K562 (cell line): ENCODE measurements at regions not wholly inside any gene's neighbourhood (a gene's known extent, or its start where the extent isn't known, plus 50 kb on each side); places are given as distances from the start of the nearest gene placed in this dataset.
"Not testable (repeated sequence)": the region's sequence is repeated elsewhere in the genome, so short reads cannot be mapped to it uniquely, and the experiment has no call there.

Source experiments
- ATAC-seq: fragments of 200-7000 bp; cut with Tn5 transposase; 3 replicates; pipeline ENCODE4 v1.9.1; 2020; ENCODE audit warnings: moderate library complexity
- BruUV-seq: library from RNA; stranded (reverse); fragments of 400-500 nt; replicated peaks from 2 replicates; lab custom pipeline; 2021; lab: Mats Ljungman, UMichigan
- CTCF ChIA-PET: fragments of 300-600 bp; formaldehyde crosslinking; extraction: SDS; loops from one replicate; lab custom pipeline; 2021; ENCODE audit warnings: low intra/inter-chr PET ratio; lab: Yijun Ruan, JAX
- POLR2A ChIA-PET: fragments of 300-600, 350-650 bp; sonication (Branson Sonifier 250); formaldehyde crosslinking; extraction: SDS; loops from one replicate; lab custom pipeline; 2021; ENCODE audit warnings: antibody characterized with exemption, inconsistent platforms; lab: Yijun Ruan, JAX
- DNase-seq, 4 experiments: peaks; one replicate each; pipeline versions ENCODE4 v3.0.0 to v3.0.0-alpha.2; 2011 to 2018; ENCODE audit warnings: low spot score in 3 of 4, mixed read lengths in 3 of 4; ENCODE audit errors: extremely low read depth in 1 of 4
- FAIRE-seq: peaks from 2 replicates; lab custom pipeline; 2011; peaks lifted over from hg19 to GRCh38; lab: Jason Lieb, UNC
- H2AFZ ChIP-seq: 2 replicates; pipeline ENCODE4 v1.6.0; 2011; ENCODE audit warnings: low read depth, low read length, control low read depth, inconsistent platforms
- H3K27ac ChIP-seq: fragments of 200-600 bp; 3 replicates; pipeline ENCODE4 v1.8.0; 2011; ENCODE audit warnings: low read depth, mild to moderate bottlenecking, control low read depth, inconsistent platforms, low read length, moderate library complexity, mixed read lengths; ENCODE audit errors: extremely low read depth
- H3K27me3 ChIP-seq, 2 experiments: fragments of 300-600 bp in 1 of 2; 2 replicates in 1 of 2; 3 replicates in 1 of 2; pipeline versions ENCODE4 v1.6.0 to v1.8.0; 2011; ENCODE audit warnings: inconsistent platforms in 2 of 2, low read length in 2 of 2, mild to moderate bottlenecking in 1 of 2, mixed read lengths in 1 of 2, moderate library complexity in 1 of 2; ENCODE audit not compliant: control insufficient read depth in 2 of 2, insufficient read depth in 2 of 2
- H3K36me3 ChIP-seq: fragments of 300-600 bp; 3 replicates; pipeline ENCODE4 v1.8.0; 2011; ENCODE audit warnings: mild to moderate bottlenecking, low read length, inconsistent platforms; ENCODE audit not compliant: control insufficient read depth, insufficient read depth
- H3K4me1 ChIP-seq, 2 experiments: fragments of 200-600 bp in 1 of 2; replicated peaks in 1 of 2; 2 replicates in 1 of 2; 3 replicates in 1 of 2; pipeline versions ENCODE4 v1.5.1 to v1.8.0; 2011; ENCODE audit warnings: inconsistent platforms in 2 of 2, low read length in 2 of 2, mild to moderate bottlenecking in 1 of 2, mixed read lengths in 1 of 2, moderate library complexity in 1 of 2; ENCODE audit not compliant: control insufficient read depth in 2 of 2, insufficient read depth in 2 of 2
- H3K4me2 ChIP-seq: 2 replicates; pipeline ENCODE4 v1.6.1; 2011; ENCODE audit warnings: low read length, control low read depth, inconsistent platforms, mixed read lengths; ENCODE audit not compliant: insufficient read depth
- H3K4me3 ChIP-seq: fragments of 200-600 bp; sonication (generic), shearing (Covaris generic); 2 replicates; pipeline ENCODE4 v1.5.1; 2016; ENCODE audit warnings: control low read depth, inconsistent platforms
- H3K79me2 ChIP-seq: fragments of 200-600 bp; 3 replicates; pipeline ENCODE4 v1.8.0; 2011; ENCODE audit warnings: low read length, inconsistent platforms; ENCODE audit not compliant: control insufficient read depth, insufficient read depth
- H3K9ac ChIP-seq, 2 experiments: 2 replicates each; pipeline versions ENCODE4 v1.6.0 to v1.6.1; 2011; ENCODE audit warnings: low read depth in 2 of 2, low read length in 2 of 2, control low read depth in 1 of 2, inconsistent platforms in 1 of 2, mild to moderate bottlenecking in 1 of 2, mixed read lengths in 1 of 2; ENCODE audit not compliant: insufficient read depth in 1 of 2
- H3K9me1 ChIP-seq: one replicate; pipeline ENCODE4 v1.6.0; 2011; ENCODE audit warnings: inconsistent platforms, mild to moderate bottlenecking, low read length, moderate library complexity; ENCODE audit not compliant: control insufficient read depth, insufficient read depth
- H3K9me3 ChIP-seq: replicated peaks from 2 replicates; pipeline ENCODE4 v1.5.1; 2011; ENCODE audit warnings: low read depth, low read length, inconsistent platforms; ENCODE audit not compliant: control insufficient read depth, insufficient read depth
- H4K20me1 ChIP-seq: replicated peaks from 2 replicates; pipeline ENCODE4 v1.6.1; 2011; ENCODE audit warnings: low read length, inconsistent platforms, mixed read lengths; ENCODE audit not compliant: control insufficient read depth, insufficient read depth
- CXXC5 ChIP-seq: fragments of 250-450 bp; sonication (Bioruptor Pico); IDR thresholded peaks from 2 replicates; pipeline ENCODE4 v1.8.0; 2022; ENCODE audit warnings: inconsistent platforms, mild to moderate bottlenecking, moderate library complexity
- FOXA3 ChIP-seq, 2 experiments: fragments of 450-650 bp in 1 of 2; sonication (generic) in 1 of 2; formaldehyde crosslinking; IDR thresholded peaks in 1 of 2; conservative IDR thresholded peaks in 1 of 2; 2 replicates each; pipeline versions ENCODE4 v1.4.0 to v1.8.0; 2020 to 2022; ENCODE audit warnings: mild to moderate bottlenecking in 2 of 2, missing genetic modification reagents in 1 of 2
- GABPB1 ChIP-seq: sonication (generic); formaldehyde crosslinking; IDR thresholded peaks from 2 replicates; pipeline ENCODE4 v1.8.0; 2022; ENCODE audit warnings: mild to moderate bottlenecking, missing genetic modification reagents
- MIER1 ChIP-seq: fragments of 450-650 bp; IDR thresholded peaks from 2 replicates; pipeline ENCODE4 v1.6.1; 2016; ENCODE audit warnings: antibody characterized with exemption, mild to moderate bottlenecking, low read depth
- NR2F6 ChIP-seq: fragments of 450-650 bp; formaldehyde crosslinking; IDR thresholded peaks from 2 replicates; pipeline ENCODE4 v1.4.0; 2020; ENCODE audit warnings: mild to moderate bottlenecking
- ZNF133 ChIP-seq: fragments of 250-450 bp; sonication (Bioruptor Pico); IDR thresholded peaks from 2 replicates; pipeline ENCODE4 v1.4.0; 2020; ENCODE audit warnings: mild to moderate bottlenecking
- ZNF146 ChIP-seq: IDR thresholded peaks from one replicate; pipeline ENCODE4 v1.6.1; 2018; ENCODE audit warnings: missing compliant biosample characterization; ENCODE audit not compliant: unreplicated experiment
- ZNF282 ChIP-seq: sonication (generic); formaldehyde crosslinking; IDR thresholded peaks from 2 replicates; pipeline ENCODE4 v1.8.1; 2023; ENCODE audit warnings: missing genetic modification reagents
- ZNF764 ChIP-seq: fragments of 250-450 bp; sonication (Bioruptor Pico); IDR thresholded peaks from 2 replicates; pipeline ENCODE4 v1.4.0; 2020; ENCODE audit warnings: low read depth, mild to moderate bottlenecking, moderate library complexity
- WGBS: fragments of 100-300 bp; shearing (Covaris generic); methylation state at CpG from one replicate; pipeline ENCODE4 v1.1.6; 2016; ENCODE audit warnings: low coverage, mixed read lengths; ENCODE audit not compliant: insufficient coverage; ENCODE audit errors: missing lambda C conversion rate; 5-methylcytosine and 5-hydroxymethylcytosine counted together
- in situ Hi-C: fragments of 300-500 bp; cut with MboI; formaldehyde crosslinking; loops from 4 replicates; pipeline ENCODE4 v1.15.0; 2018; ENCODE audit warnings: inconsistent platforms, mixed read lengths
- intact Hi-C: fragments of 100-400 bp; cut with micrococcal nuclease; formaldehyde crosslinking; loops from 2 replicates; pipeline ENCODE4 v1.14.2; 2022

- TF ChIP-seq GABPB1 (CRISPR knock-in tag) = no peak
- TF ChIP-seq, all 486 proteins: peak for 0
Measured at GRCh38 chr5:68021227-68021626, 194.3 kb upstream of the PIK3R1 start (continued).

GRCh38 chr5:68020461-68020969, 195.0 kb upstream of the PIK3R1 start:
- H3K9ac ChIP-seq, H3K79me2 ChIP-seq, ATAC-seq, BruUV-seq, H3K36me3 ChIP-seq, H4K20me1 ChIP-seq, H3K4me2 ChIP-seq, H2AFZ ChIP-seq, H3K27ac ChIP-seq, H3K9me1 ChIP-seq, H3K27me3 ChIP-seq, CTCF ChIA-PET, DNase-seq, FAIRE-seq, in situ Hi-C loops, H3K4me3 ChIP-seq, H3K9me3 ChIP-seq, H3K4me1 ChIP-seq, intact Hi-C loops: not testable (repeated sequence)
- POLR2A ChIA-PET = interaction anchor here (1.2 kb wide), 1 partner anchor 42 kb away, joined by 4 read pairs; no protein-coding TSS in a partner anchor
- 24% methylated on average over 11 of the region's 41 CpGs for WGBS

GRCh38 chr5:68015381-68016302, 199.9 kb upstream of the PIK3R1 start:
- FAIRE-seq (no peak), DNase-seq (no peak), ATAC-seq (no peak)
- H3K27ac ChIP-seq = no peak overlapping the region
- H3K36me3 ChIP-seq = no peaks in the 10 kb centered on the region
- POLR2A ChIA-PET = no interaction called here
- H3K79me2 ChIP-seq = no peaks in the 10 kb centered on the region
- no peak overlapping the region for H3K4me3 ChIP-seq
- no TSS peak for BruUV-seq
- in situ Hi-C loops (no loop called here), intact Hi-C loops (no loop called here)
- H4K20me1 ChIP-seq = no peaks in the 10 kb centered on the region
- no peak overlapping the region for H3K9ac ChIP-seq
- WGBS = 1% methylated on average over 6 of the region's 6 CpGs
- H2AFZ ChIP-seq = no peak overlapping the region
- no peaks in the 10 kb centered on the region for H3K9me1 ChIP-seq
- H3K9me3 ChIP-seq = no peaks in the 10 kb centered on the region
- no peak overlapping the region for H3K4me2 ChIP-seq
- H3K4me1 ChIP-seq = no peaks in the 10 kb centered on the region
- H3K27me3 ChIP-seq = peaks cover 0 to 4% of the 10 kb centered on the region in 2 experiments; a peak in 3 of 5 replicates
- CTCF ChIA-PET = no interaction called here
- TF ChIP-seq CXXC5 (CRISPR knock-in tag) (no peak), NR2F6 (CRISPR knock-in tag) (no peak), ZNF764 (no peak), ZNF282 (CRISPR knock-in tag) (no peak), ZNF133 (CRISPR knock-in tag) (no peak), FOXA3 (CRISPR knock-in tag; conservative IDR thresholded peaks at IDR 0.05 in 1 of 2, IDR thresholded peaks at IDR 0.05 in 1 of 2) (no peak), MIER1 (no peak), ZNF146 (CRISPR knock-in tag) (no peak)
